Breast epithelium (tissue), 3 donors: ENCODE measurements at regions not wholly inside any gene's neighbourhood (a gene's known extent, or its start where the extent isn't known, plus 50 kb on each side); places are given as distances from the start of the nearest gene placed in this dataset.

Experiments used
- CTCF ChIP-seq, 3 donors: fragments of 450-650 bp; IDR thresholded peaks; one replicate each; pipeline ENCODE4 v1.5.1; 2016 to 2017; ENCODE audit warnings: antibody characterized with exemption in 3 of 3, mild to moderate bottlenecking in 3 of 3, moderate library complexity in 3 of 3
- POLR2A ChIP-seq: fragments of 450-650 bp; IDR thresholded peaks from one replicate; pipeline ENCODE4 v1.6.1; 2016; ENCODE audit warnings: antibody characterized with exemption, mild to moderate bottlenecking, moderate library complexity
- POLR2AphosphoS5 ChIP-seq, 3 donors: sonication (generic); formaldehyde crosslinking; IDR thresholded peaks; one replicate each; pipeline ENCODE4 v1.6.1; 2017; ENCODE audit warnings: antibody characterized with exemption in 3 of 3

- no peak for TF ChIP-seq POLR2A
- no peak for TF ChIP-seq CTCF (IDR thresholded peaks at IDR 0.05)
- TF ChIP-seq POLR2AphosphoS5 (IDR thresholded peaks at IDR 0.05) = no peak
These were observed 156.7 kb upstream of the CDH19 start for GRCh38 chr18:66760559-66760958.
